ENCODE measurements at regions not wholly inside any gene's neighbourhood (a gene's known extent, or its start where the extent isn't known, plus 50 kb on each side); places are given as distances from the start of the nearest gene placed in this dataset.

DNA sequence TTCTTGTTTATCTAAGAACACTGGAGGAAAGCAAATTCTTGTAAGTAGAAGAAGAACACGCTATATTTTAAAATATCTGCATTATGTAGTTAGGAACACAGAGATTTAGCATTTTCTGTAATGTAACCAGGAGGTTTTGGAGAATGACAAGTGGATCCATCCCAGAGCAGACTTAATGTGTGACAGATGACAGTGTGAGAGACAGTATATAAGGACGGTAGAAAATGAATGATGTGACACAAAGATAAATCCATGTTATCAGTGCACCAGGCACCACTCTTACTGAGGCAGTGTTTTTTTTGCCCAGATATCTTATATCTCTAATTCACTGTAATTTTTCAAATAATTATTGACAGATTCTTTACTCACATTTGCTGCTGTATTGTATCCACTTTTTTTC, 239.0 kb upstream of the KCNN2 start:
- H3K27me3 Mint-ChIP-seq (ENCODE audit: insufficient read depth, low read depth, poor library complexity) = no peaks in the 10 kb centered on the region
- H3K4me1 ChIP-seq (ENCODE audit: insufficient read depth) = no peaks in the 10 kb centered on the region
- H4K20me1 ChIP-seq (replicated peaks; ENCODE audit: insufficient read depth) = no peaks in the 10 kb centered on the region
- H2AFZ ChIP-seq = no peak overlapping the region
- TF ChIP-seq, protein P1, sequence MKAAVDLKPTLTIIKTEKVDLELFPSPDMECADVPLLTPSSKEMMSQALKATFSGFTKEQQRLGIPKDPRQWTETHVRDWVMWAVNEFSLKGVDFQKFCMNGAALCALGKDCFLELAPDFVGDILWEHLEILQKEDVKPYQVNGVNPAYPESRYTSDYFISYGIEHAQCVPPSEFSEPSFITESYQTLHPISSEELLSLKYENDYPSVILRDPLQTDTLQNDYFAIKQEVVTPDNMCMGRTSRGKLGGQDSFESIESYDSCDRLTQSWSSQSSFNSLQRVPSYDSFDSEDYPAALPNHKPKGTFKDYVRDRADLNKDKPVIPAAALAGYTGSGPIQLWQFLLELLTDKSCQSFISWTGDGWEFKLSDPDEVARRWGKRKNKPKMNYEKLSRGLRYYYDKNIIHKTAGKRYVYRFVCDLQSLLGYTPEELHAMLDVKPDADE (IDR thresholded peaks at IDR 0.05) = no peak
- no peak for TF ChIP-seq JUNB (IDR thresholded peaks at IDR 0.05; ENCODE audit: unreplicated experiment)
- TF ChIP-seq, protein P2, sequence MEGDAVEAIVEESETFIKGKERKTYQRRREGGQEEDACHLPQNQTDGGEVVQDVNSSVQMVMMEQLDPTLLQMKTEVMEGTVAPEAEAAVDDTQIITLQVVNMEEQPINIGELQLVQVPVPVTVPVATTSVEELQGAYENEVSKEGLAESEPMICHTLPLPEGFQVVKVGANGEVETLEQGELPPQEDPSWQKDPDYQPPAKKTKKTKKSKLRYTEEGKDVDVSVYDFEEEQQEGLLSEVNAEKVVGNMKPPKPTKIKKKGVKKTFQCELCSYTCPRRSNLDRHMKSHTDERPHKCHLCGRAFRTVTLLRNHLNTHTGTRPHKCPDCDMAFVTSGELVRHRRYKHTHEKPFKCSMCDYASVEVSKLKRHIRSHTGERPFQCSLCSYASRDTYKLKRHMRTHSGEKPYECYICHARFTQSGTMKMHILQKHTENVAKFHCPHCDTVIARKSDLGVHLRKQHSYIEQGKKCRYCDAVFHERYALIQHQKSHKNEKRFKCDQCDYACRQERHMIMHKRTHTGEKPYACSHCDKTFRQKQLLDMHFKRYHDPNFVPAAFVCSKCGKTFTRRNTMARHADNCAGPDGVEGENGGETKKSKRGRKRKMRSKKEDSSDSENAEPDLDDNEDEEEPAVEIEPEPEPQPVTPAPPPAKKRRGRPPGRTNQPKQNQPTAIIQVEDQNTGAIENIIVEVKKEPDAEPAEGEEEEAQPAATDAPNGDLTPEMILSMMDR (conservative IDR thresholded peaks at IDR 0.05; ENCODE audit: low read depth in 2 of 2) = no peak
- no peak for TF ChIP-seq CREB1 (CRISPR knock-in tag; IDR thresholded peaks at IDR 0.05; ENCODE audit: low read depth)
- TF ChIP-seq, protein P3, sequence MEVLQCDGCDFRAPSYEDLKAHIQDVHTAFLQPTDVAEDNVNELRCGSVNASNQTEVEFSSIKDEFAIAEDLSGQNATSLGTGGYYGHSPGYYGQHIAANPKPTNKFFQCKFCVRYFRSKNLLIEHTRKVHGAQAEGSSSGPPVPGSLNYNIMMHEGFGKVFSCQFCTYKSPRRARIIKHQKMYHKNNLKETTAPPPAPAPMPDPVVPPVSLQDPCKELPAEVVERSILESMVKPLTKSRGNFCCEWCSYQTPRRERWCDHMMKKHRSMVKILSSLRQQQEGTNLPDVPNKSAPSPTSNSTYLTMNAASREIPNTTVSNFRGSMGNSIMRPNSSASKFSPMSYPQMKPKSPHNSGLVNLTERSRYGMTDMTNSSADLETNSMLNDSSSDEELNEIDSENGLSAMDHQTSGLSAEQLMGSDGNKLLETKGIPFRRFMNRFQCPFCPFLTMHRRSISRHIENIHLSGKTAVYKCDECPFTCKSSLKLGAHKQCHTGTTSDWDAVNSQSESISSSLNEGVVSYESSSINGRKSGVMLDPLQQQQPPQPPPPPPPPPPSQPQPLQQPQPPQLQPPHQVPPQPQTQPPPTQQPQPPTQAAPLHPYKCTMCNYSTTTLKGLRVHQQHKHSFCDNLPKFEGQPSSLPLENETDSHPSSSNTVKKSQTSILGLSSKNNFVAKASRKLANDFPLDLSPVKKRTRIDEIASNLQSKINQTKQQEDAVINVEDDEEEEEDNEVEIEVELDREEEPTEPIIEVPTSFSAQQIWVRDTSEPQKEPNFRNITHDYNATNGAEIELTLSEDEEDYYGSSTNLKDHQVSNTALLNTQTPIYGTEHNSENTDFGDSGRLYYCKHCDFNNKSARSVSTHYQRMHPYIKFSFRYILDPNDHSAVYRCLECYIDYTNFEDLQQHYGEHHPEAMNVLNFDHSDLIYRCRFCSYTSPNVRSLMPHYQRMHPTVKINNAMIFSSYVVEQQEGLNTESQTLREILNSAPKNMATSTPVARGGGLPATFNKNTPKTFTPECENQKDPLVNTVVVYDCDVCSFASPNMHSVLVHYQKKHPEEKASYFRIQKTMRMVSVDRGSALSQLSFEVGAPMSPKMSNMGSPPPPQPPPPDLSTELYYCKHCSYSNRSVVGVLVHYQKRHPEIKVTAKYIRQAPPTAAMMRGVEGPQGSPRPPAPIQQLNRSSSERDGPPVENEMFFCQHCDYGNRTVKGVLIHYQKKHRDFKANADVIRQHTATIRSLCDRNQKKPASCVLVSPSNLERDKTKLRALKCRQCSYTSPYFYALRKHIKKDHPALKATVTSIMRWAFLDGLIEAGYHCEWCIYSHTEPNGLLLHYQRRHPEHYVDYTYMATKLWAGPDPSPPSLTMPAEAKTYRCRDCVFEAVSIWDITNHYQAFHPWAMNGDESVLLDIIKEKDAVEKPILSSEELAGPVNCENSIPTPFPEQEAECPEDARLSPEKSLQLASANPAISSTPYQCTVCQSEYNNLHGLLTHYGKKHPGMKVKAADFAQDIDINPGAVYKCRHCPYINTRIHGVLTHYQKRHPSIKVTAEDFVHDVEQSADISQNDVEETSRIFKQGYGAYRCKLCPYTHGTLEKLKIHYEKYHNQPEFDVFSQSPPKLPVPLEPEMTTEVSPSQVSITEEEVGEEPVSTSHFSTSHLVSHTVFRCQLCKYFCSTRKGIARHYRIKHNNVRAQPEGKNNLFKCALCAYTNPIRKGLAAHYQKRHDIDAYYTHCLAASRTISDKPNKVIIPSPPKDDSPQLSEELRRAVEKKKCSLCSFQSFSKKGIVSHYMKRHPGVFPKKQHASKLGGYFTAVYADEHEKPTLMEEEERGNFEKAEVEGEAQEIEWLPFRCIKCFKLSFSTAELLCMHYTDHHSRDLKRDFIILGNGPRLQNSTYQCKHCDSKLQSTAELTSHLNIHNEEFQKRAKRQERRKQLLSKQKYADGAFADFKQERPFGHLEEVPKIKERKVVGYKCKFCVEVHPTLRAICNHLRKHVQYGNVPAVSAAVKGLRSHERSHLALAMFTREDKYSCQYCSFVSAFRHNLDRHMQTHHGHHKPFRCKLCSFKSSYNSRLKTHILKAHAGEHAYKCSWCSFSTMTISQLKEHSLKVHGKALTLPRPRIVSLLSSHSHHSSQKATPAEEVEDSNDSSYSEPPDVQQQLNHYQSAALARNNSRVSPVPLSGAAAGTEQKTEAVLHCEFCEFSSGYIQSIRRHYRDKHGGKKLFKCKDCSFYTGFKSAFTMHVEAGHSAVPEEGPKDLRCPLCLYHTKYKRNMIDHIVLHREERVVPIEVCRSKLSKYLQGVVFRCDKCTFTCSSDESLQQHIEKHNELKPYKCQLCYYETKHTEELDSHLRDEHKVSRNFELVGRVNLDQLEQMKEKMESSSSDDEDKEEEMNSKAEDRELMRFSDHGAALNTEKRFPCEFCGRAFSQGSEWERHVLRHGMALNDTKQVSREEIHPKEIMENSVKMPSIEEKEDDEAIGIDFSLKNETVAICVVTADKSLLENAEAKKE (CRISPR knock-in tag; IDR thresholded peaks at IDR 0.05) = no peak
- TF ChIP-seq, protein P4, sequence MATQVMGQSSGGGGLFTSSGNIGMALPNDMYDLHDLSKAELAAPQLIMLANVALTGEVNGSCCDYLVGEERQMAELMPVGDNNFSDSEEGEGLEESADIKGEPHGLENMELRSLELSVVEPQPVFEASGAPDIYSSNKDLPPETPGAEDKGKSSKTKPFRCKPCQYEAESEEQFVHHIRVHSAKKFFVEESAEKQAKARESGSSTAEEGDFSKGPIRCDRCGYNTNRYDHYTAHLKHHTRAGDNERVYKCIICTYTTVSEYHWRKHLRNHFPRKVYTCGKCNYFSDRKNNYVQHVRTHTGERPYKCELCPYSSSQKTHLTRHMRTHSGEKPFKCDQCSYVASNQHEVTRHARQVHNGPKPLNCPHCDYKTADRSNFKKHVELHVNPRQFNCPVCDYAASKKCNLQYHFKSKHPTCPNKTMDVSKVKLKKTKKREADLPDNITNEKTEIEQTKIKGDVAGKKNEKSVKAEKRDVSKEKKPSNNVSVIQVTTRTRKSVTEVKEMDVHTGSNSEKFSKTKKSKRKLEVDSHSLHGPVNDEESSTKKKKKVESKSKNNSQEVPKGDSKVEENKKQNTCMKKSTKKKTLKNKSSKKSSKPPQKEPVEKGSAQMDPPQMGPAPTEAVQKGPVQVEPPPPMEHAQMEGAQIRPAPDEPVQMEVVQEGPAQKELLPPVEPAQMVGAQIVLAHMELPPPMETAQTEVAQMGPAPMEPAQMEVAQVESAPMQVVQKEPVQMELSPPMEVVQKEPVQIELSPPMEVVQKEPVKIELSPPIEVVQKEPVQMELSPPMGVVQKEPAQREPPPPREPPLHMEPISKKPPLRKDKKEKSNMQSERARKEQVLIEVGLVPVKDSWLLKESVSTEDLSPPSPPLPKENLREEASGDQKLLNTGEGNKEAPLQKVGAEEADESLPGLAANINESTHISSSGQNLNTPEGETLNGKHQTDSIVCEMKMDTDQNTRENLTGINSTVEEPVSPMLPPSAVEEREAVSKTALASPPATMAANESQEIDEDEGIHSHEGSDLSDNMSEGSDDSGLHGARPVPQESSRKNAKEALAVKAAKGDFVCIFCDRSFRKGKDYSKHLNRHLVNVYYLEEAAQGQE (IDR thresholded peaks at IDR 0.05; ENCODE audit: unreplicated experiment) = no peak
- TF ChIP-seq ZNF331 (CRISPR knock-in tag; IDR thresholded peaks at IDR 0.05; ENCODE audit: low read depth) = no peak
- no peak for TF ChIP-seq STAT1 (IDR thresholded peaks at IDR 0.05; ENCODE audit: unreplicated experiment)
- TF ChIP-seq EZH2 (IDR thresholded peaks at IDR 0.05; ENCODE audit: low read depth, unreplicated experiment) = no peak
- TF ChIP-seq EZH2phosphoT487 (IDR thresholded peaks at IDR 0.05; ENCODE audit: unreplicated experiment) = no peak
- no peak for TF ChIP-seq POLR2AphosphoS5 (IDR thresholded peaks at IDR 0.05; ENCODE audit: low read depth)
- no peak for TF ChIP-seq ZNF114 (CRISPR knock-in tag; IDR thresholded peaks at IDR 0.05)
- TF ChIP-seq NANOG (IDR thresholded peaks at IDR 0.05; ENCODE audit: borderline replicate concordance) = no peak
- H3K27me3 ChIP-seq (ENCODE audit: insufficient read depth) = no peaks in the 10 kb centered on the region
- peaks cover 5% of the 10 kb centered on the region; the same call in 1 of the 2 replicates for H3K9me2 ChIP-seq (ENCODE audit: insufficient read depth)
- no peaks in the 10 kb centered on the region for H3K79me2 ChIP-seq (replicated peaks; ENCODE audit: insufficient read depth)
- no peak overlapping the region for H3K4me2 ChIP-seq
- no peak overlapping the region for H3K4me3 Mint-ChIP-seq
- no peak for DNase-seq (ENCODE audit: low spot score)
- H3K27ac ChIP-seq (ENCODE audit: low read depth) = no peak overlapping the region
- no peaks in the 10 kb centered on the region for H3F3A ChIP-seq (replicated peaks; ENCODE audit: low read depth)
- no peaks in the 10 kb centered on the region for H3K4me1 Mint-ChIP-seq
- H3K27ac Mint-ChIP-seq = no peak overlapping the region
- peaks cover 7% of the 10 kb centered on the region; the same call in 2 of the 3 replicates for H3K36me3 Mint-ChIP-seq (ENCODE audit: low read depth)
- peaks cover 13% of the 10 kb centered on the region for H3K9me3 Mint-ChIP-seq
- H3K36me3 ChIP-seq (ENCODE audit: insufficient read depth) = no peaks in the 10 kb centered on the region
- no peak overlapping the region for H3K4me3 ChIP-seq
- no peak for ATAC-seq
